ENCODE measurements at regions not wholly inside any gene's neighbourhood (a gene's known extent, or its start where the extent isn't known, plus 50 kb on each side); places are given as distances from the start of the nearest gene placed in this dataset.
"Not testable (repeated sequence)": the region's sequence is repeated elsewhere in the genome, so short reads cannot be mapped to it uniquely, and the experiment has no call there.

DNA sequence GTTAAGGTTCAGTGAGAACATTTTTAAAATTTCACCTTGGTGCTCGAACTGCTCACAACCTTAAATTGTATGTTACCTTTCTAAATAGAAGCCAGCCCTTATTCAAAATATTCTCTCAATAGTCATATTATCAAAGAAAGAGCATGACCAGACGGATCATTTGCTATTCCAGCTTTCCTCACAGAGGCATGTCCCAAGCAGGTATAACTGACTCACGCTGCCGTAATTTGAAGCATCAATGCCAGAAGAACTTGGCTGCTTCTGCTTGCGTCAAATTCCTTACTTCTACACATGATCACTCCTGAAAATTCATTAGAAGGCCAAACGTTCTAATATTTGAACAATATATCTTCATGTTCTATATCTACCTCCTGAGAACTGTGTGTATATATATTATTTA lies 69.5 kb upstream of the VGLL4 start:
- POLR2A ChIA-PET = no interaction called here
- no peak overlapping the region for H3K4me3 Mint-ChIP-seq
- intact Hi-C loops (cut with micrococcal nuclease) = no loop called here
- H3K4me1 Mint-ChIP-seq (ENCODE audit: low read depth) = peaks cover 8% of the 10 kb centered on the region
- no peaks in the 10 kb centered on the region for H3K27me3 Mint-ChIP-seq
- DNase-seq = no peak
- TF ChIP-seq, protein P1, sequence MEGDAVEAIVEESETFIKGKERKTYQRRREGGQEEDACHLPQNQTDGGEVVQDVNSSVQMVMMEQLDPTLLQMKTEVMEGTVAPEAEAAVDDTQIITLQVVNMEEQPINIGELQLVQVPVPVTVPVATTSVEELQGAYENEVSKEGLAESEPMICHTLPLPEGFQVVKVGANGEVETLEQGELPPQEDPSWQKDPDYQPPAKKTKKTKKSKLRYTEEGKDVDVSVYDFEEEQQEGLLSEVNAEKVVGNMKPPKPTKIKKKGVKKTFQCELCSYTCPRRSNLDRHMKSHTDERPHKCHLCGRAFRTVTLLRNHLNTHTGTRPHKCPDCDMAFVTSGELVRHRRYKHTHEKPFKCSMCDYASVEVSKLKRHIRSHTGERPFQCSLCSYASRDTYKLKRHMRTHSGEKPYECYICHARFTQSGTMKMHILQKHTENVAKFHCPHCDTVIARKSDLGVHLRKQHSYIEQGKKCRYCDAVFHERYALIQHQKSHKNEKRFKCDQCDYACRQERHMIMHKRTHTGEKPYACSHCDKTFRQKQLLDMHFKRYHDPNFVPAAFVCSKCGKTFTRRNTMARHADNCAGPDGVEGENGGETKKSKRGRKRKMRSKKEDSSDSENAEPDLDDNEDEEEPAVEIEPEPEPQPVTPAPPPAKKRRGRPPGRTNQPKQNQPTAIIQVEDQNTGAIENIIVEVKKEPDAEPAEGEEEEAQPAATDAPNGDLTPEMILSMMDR (IDR thresholded peaks at IDR 0.05) = no peak
- no peak for ATAC-seq
- H3K36me3 Mint-ChIP-seq (ENCODE audit: low read depth) = peaks cover 16% of the 10 kb centered on the region
- CTCF ChIA-PET = no interaction called here
- H3K27ac Mint-ChIP-seq = no peak overlapping the region
- peaks cover 10% of the 10 kb centered on the region for H3K9me3 Mint-ChIP-seq

DNA sequence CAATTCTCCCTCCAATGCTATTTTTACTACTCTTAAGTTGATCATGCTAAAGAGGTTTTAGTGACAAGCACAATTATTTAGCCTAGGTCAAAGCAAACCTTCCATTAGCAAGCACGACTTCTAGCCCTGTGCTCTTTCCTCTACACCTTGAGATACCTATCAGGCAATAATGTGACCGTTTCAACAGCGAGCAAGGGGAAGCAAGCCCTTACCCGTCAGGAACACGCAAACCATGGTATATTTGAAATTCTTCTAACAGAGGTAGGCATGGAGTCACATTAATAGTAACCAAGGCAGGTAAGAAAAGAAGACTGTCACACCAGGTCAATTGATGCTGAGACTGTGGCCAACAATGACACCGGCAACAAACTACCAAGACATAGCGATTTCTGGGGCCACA lies 68.9 kb upstream of the VGLL4 start:
- Mint-ChIP-seq H3K36me3 (ENCODE audit: low read depth) (peaks cover 16% of the 10 kb centered on the region), H3K27ac (no peak overlapping the region), H3K9me3 (peaks cover 10% of the 10 kb centered on the region), H3K4me3 (no peak overlapping the region), H3K4me1 (ENCODE audit: low read depth) (peaks cover 4% of the 10 kb centered on the region), H3K27me3 (no peaks in the 10 kb centered on the region)
- DNase-seq = no peak
- intact Hi-C loops (cut with micrococcal nuclease) = no loop called here
- ChIA-PET POLR2A (no interaction called here), CTCF (no interaction called here)
- TF ChIP-seq, protein P1 (IDR thresholded peaks at IDR 0.05) = no peak
- no peak for ATAC-seq

DNA sequence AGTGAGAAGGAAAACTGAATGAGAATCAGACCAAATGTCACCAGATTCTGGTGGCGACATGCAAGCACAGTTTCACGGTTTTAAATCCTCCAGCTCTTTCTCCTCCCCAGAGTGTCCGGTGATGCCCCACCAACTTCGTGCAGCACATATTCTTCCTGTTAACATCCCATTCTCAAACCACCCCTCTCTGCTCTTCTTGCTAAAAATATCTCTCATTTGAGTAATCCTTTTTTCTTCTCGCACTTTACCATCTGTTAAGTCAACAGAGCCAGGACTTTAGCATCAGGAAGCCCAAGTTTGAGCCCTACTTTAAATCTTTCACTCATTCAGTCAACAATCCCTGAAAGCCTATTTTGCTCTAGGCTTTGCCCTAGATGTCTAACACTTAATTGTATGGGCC lies 68.2 kb upstream of the VGLL4 start:
- ChIA-PET POLR2A (no interaction called here), CTCF (no interaction called here)
- Mint-ChIP-seq H3K4me1 (ENCODE audit: low read depth) (peaks cover 4% of the 10 kb centered on the region), H3K27me3 (no peaks in the 10 kb centered on the region), H3K36me3 (ENCODE audit: low read depth) (peaks cover 16% of the 10 kb centered on the region), H3K27ac (no peak overlapping the region), H3K9me3 (peaks cover 10% of the 10 kb centered on the region), H3K4me3 (no peak overlapping the region)
- DNase-seq (no peak), ATAC-seq (no peak)
- intact Hi-C loops (cut with micrococcal nuclease) = no loop called here
- TF ChIP-seq, protein P1 (IDR thresholded peaks at IDR 0.05) = no peak

DNA sequence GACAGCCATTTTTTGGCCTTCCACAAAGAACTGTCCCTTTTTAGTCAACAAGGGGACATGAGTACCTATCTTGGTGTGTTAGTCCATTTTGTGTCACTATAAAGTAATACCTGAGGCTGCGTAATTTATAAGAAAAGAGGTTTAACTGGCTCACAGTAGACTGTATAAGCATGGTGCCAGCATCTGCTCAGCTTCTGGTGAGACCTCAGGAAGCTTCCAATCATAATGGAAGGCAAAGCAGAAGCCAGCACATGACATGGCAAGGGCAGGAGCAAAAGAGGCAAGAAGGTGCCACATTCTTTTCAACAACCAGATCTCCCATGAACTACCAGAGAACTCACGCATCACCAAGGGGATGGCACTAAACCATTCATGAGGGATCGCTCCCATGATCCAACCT lies 66.1 kb upstream of the VGLL4 start:
- H3K9me3 Mint-ChIP-seq = peaks cover 10% of the 10 kb centered on the region
- no peak for DNase-seq
- ATAC-seq = no peak
- H3K4me1 Mint-ChIP-seq (ENCODE audit: low read depth) = peaks cover 4% of the 10 kb centered on the region
- intact Hi-C loops (cut with micrococcal nuclease) = no loop called here
- peaks cover 16% of the 10 kb centered on the region for H3K36me3 Mint-ChIP-seq (ENCODE audit: low read depth)
- ChIA-PET POLR2A (no interaction called here), CTCF (no interaction called here)
- H3K4me3 Mint-ChIP-seq = no peak overlapping the region
- no peak overlapping the region for H3K27ac Mint-ChIP-seq
- H3K27me3 Mint-ChIP-seq = no peaks in the 10 kb centered on the region
- TF ChIP-seq, protein P1 (IDR thresholded peaks at IDR 0.05) = no peak

DNA sequence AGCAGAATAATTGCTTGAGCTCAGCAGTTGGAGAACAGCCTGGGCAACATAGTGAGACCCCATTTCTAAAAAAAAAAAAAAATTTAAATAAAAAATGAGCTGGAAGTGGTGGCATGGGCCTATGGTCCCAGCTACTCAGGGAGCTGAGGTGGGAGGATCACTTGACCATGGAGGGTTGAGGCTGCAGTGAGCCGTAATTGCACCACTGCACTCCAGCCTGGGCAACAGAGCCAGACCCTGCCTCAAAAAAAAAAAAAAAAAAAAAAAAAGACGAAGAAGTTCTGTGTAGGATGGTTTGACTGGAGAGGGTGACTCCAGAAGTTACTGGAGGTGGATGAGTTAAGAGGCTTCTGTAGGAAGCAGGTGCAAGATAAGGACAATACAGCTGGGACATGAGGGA lies 63.4 kb upstream of the VGLL4 start:
- Mint-ChIP-seq H3K9me3 (peaks cover 10% of the 10 kb centered on the region), H3K36me3 (ENCODE audit: low read depth) (peaks cover 16% of the 10 kb centered on the region)
- H3K27me3 Mint-ChIP-seq; ATAC-seq; DNase-seq; POLR2A ChIA-PET; H3K4me1 Mint-ChIP-seq (ENCODE audit: low read depth); H3K4me3 Mint-ChIP-seq; intact Hi-C loops (cut with micrococcal nuclease); H3K27ac Mint-ChIP-seq: not testable (repeated sequence)
- CTCF ChIA-PET = interaction anchor here (1.5 kb wide), 1 partner anchor 10 kb away, joined by 3 read pairs; no protein-coding TSS in a partner anchor

DNA sequence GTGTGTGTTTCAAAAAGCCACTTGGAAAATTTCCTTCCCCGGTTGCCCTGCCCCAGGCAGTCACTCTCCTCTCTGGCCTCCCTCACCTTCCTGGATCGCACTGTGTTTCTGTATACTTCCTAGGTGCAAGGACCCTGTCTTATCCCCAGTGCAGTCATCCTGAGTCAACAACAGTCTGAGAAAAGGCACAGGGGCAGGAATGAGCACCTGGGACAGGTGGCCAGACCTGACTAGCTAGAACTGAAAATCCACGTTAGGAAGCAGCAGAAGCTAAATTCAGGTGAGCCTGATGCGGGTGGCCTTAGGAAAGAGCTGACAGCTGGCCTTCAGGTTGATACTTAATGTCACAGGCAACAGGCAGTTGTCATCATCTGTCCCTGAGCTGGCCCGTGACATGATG lies 62.9 kb upstream of the VGLL4 start:
- intact Hi-C loops (cut with micrococcal nuclease) = no loop called here
- ATAC-seq = no peak
- POLR2A ChIA-PET = no interaction called here

More for the DNA sequence above, 62.9 kb upstream of the VGLL4 start:
- H3K9me3 Mint-ChIP-seq = peaks cover 10% of the 10 kb centered on the region
- H3K27me3 Mint-ChIP-seq = no peaks in the 10 kb centered on the region
- H3K27ac Mint-ChIP-seq = no peak overlapping the region
- H3K36me3 Mint-ChIP-seq (ENCODE audit: low read depth) = peaks cover 12% of the 10 kb centered on the region
- H3K4me3 Mint-ChIP-seq = no peak overlapping the region
- H3K4me1 Mint-ChIP-seq (ENCODE audit: low read depth) = peaks cover under 1% of the 10 kb centered on the region
- CTCF ChIA-PET = interaction anchor here (1.5 kb wide), 1 partner anchor 11 kb away, joined by 3 read pairs; no protein-coding TSS in a partner anchor
- TF ChIP-seq, protein P1 (IDR thresholded peaks at IDR 0.05) = no peak
- DNase-seq = no peak

Data from activated CD8-positive, alpha-beta T cell treated with anti-CD3 and anti-CD28 coated beads for 36 hours (primary cell).